Gastroesophageal sphincter (tissue), 4 donors: ENCODE measurements at regions not wholly inside any gene's neighbourhood (a gene's known extent, or its start where the extent isn't known, plus 50 kb on each side); places are given as distances from the start of the nearest gene placed in this dataset.
A peak's percentile ranks its signal among the peaks of the same experiment; 100 is the strongest.

Source experiments
- ATAC-seq: fragments of 150-250 bp; one replicate; pipeline ENCODE4 v1.9.1; 2016; ENCODE audit warnings: mild to moderate bottlenecking, moderate library complexity
- H3K27ac ChIP-seq, 4 donors: fragments of 200-600 bp; sonication (generic) in 3 of 4; 1 replicate in 3 of 4; 2 replicates in 1 of 4; pipeline ENCODE4 v1.5.1; 2016 to 2019
- H3K27me3 ChIP-seq: fragments of 200-600 bp; sonication (generic); one replicate; pipeline ENCODE4 v1.5.1; 2019
- H3K36me3 ChIP-seq, 2 donors: fragments of 200-600 bp; sonication (generic); one replicate each; pipeline ENCODE4 v1.5.1; 2019; ENCODE audit warnings: control low read depth in 1 of 2
- H3K4me1 ChIP-seq, 3 donors: fragments of 200-600 bp; sonication (generic); 1 replicate in 2 of 3; 2 replicates in 1 of 3; pipeline ENCODE4 v1.5.1; 2016 to 2019; ENCODE audit warnings: control low read depth in 2 of 3
- H3K4me3 ChIP-seq, 2 donors: fragments of 200-600 bp; sonication (generic); one replicate each; pipeline ENCODE4 v1.5.1; 2019; ENCODE audit warnings: mild to moderate bottlenecking in 1 of 2, moderate library complexity in 1 of 2
- H3K9me3 ChIP-seq, 3 donors: fragments of 200-600 bp; sonication (generic); one replicate each; pipeline ENCODE4 v1.5.1; 2017 to 2019; ENCODE audit warnings: control low read depth in 2 of 3
- EP300 ChIP-seq: sonication (generic); formaldehyde crosslinking; IDR thresholded peaks from one replicate; pipeline ENCODE4 v1.6.1; 2017; ENCODE audit warnings: antibody characterized with exemption, mild to moderate bottlenecking
- POLR2A ChIP-seq, 2 donors: fragments of 450-650 bp; IDR thresholded peaks; one replicate each; pipeline ENCODE4 v1.6.1; 2017; ENCODE audit warnings: antibody characterized with exemption in 2 of 2, mild to moderate bottlenecking in 2 of 2, moderate library complexity in 1 of 2
- POLR2AphosphoS5 ChIP-seq: sonication (generic); formaldehyde crosslinking; IDR thresholded peaks from one replicate; pipeline ENCODE4 v1.6.1; 2017; ENCODE audit warnings: antibody characterized with exemption
- WGBS, 2 donors: methylation state at CpG; one replicate each; pipeline ENCODE4 v1.1.5; 2018; ENCODE audit warnings: low coverage in 1 of 2; 5-methylcytosine and 5-hydroxymethylcytosine counted together
- TF ChIP-seq, protein P1 (sequence below), 4 experiments: fragments of 200-600 bp in 2 of 4; fragments of 450-650 bp in 2 of 4; sonication (generic) in 1 of 4; IDR thresholded peaks; one replicate each; pipeline ENCODE4 v1.5.1; 2017 to 2019; ENCODE audit warnings: antibody characterized with exemption in 4 of 4, mild to moderate bottlenecking in 2 of 4, moderate library complexity in 2 of 4

DNA sequence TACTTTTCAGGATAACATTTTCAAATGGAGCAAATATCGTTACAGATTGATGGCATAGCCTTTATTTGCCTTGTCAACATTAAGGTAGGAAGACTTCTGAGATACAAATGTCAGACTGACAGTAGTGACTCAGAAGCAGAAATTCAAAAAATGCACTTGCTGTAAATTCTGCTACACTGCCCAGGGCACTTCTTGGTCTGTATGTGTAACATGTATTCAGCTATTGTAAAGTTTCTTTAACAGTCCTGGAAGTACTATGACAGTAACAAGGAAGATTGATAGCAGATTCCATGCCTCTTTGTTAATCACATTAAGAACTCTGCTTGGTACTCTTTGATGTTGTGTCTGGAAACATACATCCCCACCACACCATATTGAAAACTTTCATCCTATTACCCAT lies 69.6 kb upstream of the PCDH18 start:
- TF ChIP-seq EP300 = no peak
- no peak for TF ChIP-seq POLR2AphosphoS5
- TF ChIP-seq, protein P1, sequence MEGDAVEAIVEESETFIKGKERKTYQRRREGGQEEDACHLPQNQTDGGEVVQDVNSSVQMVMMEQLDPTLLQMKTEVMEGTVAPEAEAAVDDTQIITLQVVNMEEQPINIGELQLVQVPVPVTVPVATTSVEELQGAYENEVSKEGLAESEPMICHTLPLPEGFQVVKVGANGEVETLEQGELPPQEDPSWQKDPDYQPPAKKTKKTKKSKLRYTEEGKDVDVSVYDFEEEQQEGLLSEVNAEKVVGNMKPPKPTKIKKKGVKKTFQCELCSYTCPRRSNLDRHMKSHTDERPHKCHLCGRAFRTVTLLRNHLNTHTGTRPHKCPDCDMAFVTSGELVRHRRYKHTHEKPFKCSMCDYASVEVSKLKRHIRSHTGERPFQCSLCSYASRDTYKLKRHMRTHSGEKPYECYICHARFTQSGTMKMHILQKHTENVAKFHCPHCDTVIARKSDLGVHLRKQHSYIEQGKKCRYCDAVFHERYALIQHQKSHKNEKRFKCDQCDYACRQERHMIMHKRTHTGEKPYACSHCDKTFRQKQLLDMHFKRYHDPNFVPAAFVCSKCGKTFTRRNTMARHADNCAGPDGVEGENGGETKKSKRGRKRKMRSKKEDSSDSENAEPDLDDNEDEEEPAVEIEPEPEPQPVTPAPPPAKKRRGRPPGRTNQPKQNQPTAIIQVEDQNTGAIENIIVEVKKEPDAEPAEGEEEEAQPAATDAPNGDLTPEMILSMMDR (IDR thresholded peaks at IDR 0.05) = no peak
- TF ChIP-seq POLR2A (IDR thresholded peaks at IDR 0.05) = no peak
- 78 to 86% methylated on average over 1 of the region's 1 CpG for WGBS, 2 donors
- no peak overlapping the region for H3K27ac ChIP-seq
- no peaks in the 10 kb centered on the region for H3K36me3 ChIP-seq
- H3K27me3 ChIP-seq = no peaks in the 10 kb centered on the region
- no peak overlapping the region for H3K4me3 ChIP-seq
- no peak for ATAC-seq
- peaks cover 0 to 7% (median 0%) of the 10 kb centered on the region in 3 donors for H3K4me1 ChIP-seq
- no peaks in the 10 kb centered on the region for H3K9me3 ChIP-seq

DNA sequence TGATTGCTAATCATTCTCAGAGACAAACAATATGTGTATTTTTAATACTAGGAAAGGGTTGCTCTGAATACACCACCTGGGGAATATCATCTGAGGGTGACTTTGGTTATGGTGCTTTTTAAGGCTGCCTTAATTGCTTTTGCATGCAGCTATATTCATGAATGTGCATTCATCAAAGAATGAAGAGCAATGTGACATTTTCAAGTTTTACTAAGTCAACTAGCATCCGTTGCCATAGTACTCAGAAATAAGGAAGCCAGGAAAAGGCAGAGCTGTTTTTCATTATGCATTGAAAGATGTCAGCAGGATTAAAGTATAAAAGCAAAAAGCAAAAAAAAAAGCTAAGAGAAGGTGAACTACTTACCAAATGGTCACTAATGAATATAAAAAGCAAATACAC lies 67.4 kb upstream of the PCDH18 start:
- Histone ChIP-seq H3K36me3 (no peaks in the 10 kb centered on the region), H3K4me1 (peaks cover 0 to 7% (median 0%) of the 10 kb centered on the region in 3 donors), H3K27ac (no peak overlapping the region), H3K4me3 (no peak overlapping the region), H3K27me3 (no peaks in the 10 kb centered on the region), H3K9me3 (no peaks in the 10 kb centered on the region)
- no peak for ATAC-seq
- 29 to 80% methylated on average over 1 of the region's 1 CpG for WGBS, 2 donors
- TF ChIP-seq EP300 = no peak
- TF ChIP-seq POLR2AphosphoS5 = no peak
- no peak for TF ChIP-seq POLR2A (IDR thresholded peaks at IDR 0.05)
- TF ChIP-seq, protein P1 (IDR thresholded peaks at IDR 0.05) = no peak

DNA sequence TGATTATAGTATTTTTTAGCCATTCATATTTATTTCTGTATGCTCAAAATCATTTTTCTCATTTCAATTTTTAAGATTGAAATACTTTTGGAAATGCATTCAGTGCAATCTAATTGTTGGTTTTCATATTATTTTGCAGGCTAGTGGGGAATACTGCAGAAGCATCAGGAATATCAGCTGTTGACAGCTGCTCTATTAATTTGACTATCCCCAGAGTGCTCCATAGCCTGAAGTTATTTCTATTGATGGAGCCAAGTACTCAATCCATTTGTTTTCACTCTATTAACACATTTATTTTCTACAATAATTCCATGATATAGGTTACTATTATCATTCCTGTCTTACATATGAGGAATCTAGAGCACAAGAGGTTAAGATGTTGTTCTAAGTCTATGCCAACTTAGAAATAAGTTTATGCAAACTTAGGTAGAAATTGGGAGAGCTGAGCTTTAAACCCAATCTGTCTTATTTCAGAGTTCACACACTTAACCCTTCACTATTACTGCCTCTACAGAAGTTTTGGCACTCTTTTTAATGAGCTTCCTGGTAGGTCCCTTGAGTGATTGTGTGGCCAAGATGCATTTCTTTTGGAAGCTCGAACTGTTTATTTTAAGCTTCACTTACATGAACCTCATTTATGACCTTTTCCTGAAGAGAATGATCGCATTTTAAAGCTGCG lies 65.6 kb upstream of the PCDH18 start:
- Histone ChIP-seq H3K27me3 (no peaks in the 10 kb centered on the region), H3K4me1 (peaks cover 0 to 7% (median 0%) of the 10 kb centered on the region in 3 donors), H3K9me3 (no peaks in the 10 kb centered on the region), H3K4me3 (no peak overlapping the region), H3K36me3 (no peaks in the 10 kb centered on the region), H3K27ac (no peak overlapping the region)
- no peak for TF ChIP-seq POLR2A (IDR thresholded peaks at IDR 0.05)
- TF ChIP-seq POLR2AphosphoS5 = no peak
- no peak for TF ChIP-seq EP300
- TF ChIP-seq, protein P1 (IDR thresholded peaks at IDR 0.05) = no peak
- no peak for ATAC-seq
- 31 to 41% methylated on average over 3 of the region's 3 CpGs for WGBS, 2 donors

DNA sequence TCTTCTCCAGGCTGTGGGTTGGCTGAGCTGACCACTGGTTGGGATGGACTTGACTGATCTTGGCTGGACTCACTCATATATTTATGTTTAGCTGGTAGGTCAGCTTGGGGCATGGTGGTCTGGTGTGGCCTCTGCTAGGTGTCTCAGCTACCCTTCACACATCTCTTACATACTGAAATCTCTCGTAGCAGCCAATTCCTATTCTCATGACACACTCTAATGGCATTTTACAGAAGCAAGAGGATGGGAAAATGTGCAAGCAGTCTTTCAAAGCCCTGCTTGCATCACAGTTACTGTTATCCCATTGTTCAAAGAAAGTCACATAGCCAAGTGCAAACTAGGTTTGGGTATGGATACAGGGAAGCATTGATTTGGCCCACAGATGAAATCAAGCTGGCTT lies 55.5 kb upstream of the PCDH18 start:
- Histone ChIP-seq H3K4me3 (no peak overlapping the region), H3K9me3 (no peaks in the 10 kb centered on the region), H3K27ac (no peak overlapping the region), H3K36me3 (no peaks in the 10 kb centered on the region), H3K4me1 (no peaks in the 10 kb centered on the region), H3K27me3 (no peaks in the 10 kb centered on the region)
- TF ChIP-seq, protein P1 (IDR thresholded peaks at IDR 0.05) = no peak
- TF ChIP-seq POLR2AphosphoS5 = no peak
- no peak for TF ChIP-seq EP300
- no peak for TF ChIP-seq POLR2A (IDR thresholded peaks at IDR 0.05)
- ATAC-seq = no peak
- WGBS, 2 donors = 83 to 86% methylated on average over 1 of the region's 1 CpG

DNA sequence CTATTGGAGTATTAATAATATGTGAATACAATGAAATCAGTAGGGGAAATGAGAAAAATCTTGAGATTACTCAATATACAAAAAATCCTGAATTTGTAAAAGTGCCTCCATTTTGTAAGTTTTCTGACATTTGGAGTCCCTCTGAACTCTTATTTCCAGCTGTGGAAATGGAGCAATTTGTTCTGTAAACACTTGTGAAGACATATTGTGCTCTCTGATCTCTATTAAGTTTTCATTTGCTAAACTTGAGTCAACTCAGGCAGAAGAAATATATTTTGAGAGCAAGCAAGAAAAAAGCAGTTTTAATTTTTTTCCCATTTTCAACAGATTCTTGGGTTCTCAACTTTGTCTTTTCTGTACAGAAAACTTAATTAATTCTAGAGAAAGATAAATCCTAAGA lies 51.4 kb upstream of the PCDH18 start:
- ATAC-seq = peak; percentile 79
- no peaks in the 10 kb centered on the region for H3K27me3 ChIP-seq
- peak overlapping the region in 2 of 4 donors; percentile 19 to 57 for H3K27ac ChIP-seq
- TF ChIP-seq POLR2A (IDR thresholded peaks at IDR 0.05) = no peak
- peak; percentile 30 for TF ChIP-seq POLR2AphosphoS5
- no peaks in the 10 kb centered on the region for H3K9me3 ChIP-seq
- H3K36me3 ChIP-seq = no peaks in the 10 kb centered on the region
- H3K4me1 ChIP-seq = no peaks in the 10 kb centered on the region
- H3K4me3 ChIP-seq = no peak overlapping the region
